HepG2 (cell line): ENCODE measurements at regions not wholly inside any gene's neighbourhood (a gene's known extent, or its start where the extent isn't known, plus 50 kb on each side); places are given as distances from the start of the nearest gene placed in this dataset.

Experiments used
- ATAC-seq: fragments of 200-7000 bp; cut with Tn5 transposase; 3 replicates; pipeline ENCODE4 v1.9.1; 2020; ENCODE audit warnings: mild to moderate bottlenecking, moderate library complexity
- BruUV-seq: library from RNA; stranded (reverse); fragments of 400-500 nt; replicated peaks from 2 replicates; lab custom pipeline; 2021; lab: Mats Ljungman, UMichigan
- CTCF ChIA-PET: fragments of 300-600 bp; formaldehyde crosslinking; extraction: SDS; loops from one replicate; lab custom pipeline; 2021; ENCODE audit warnings: low total read pairs, inconsistent platforms, low intra/inter-chr PET ratio; lab: Yijun Ruan, JAX
- POLR2A ChIA-PET: fragments of 350-600 bp; sonication (Branson Sonifier 250); formaldehyde crosslinking; loops from one replicate; lab custom pipeline; 2020; ENCODE audit warnings: antibody characterized with exemption, inconsistent platforms; lab: Yijun Ruan, JAX
- DNase-seq: peaks from one replicate; pipeline ENCODE4 v3.0.0-alpha.2; 2015; ENCODE audit warnings: low spot score
- FAIRE-seq: peaks from 3 replicates; lab custom pipeline; 2011; peaks lifted over from hg19 to GRCh38; lab: Jason Lieb, UNC
- H2AFZ ChIP-seq: one replicate; pipeline ENCODE4 v1.6.1; 2011; ENCODE audit warnings: low read length, inconsistent platforms
- H3K27ac ChIP-seq: fragments of 300-600 bp; 3 replicates; pipeline ENCODE4 v1.8.0; 2011; ENCODE audit warnings: mixed run types, mild to moderate bottlenecking, mixed read lengths, low read length, inconsistent platforms; ENCODE audit not compliant: insufficient read depth; ENCODE audit errors: extremely low read length
- H3K27me3 ChIP-seq, 2 experiments: fragments of 200-600 bp in 1 of 2; 2 replicates in 1 of 2; 3 replicates in 1 of 2; pipeline versions ENCODE4 v1.6.0 to v1.8.0; 2011; ENCODE audit warnings: low read length in 2 of 2, mild to moderate bottlenecking in 2 of 2, moderate library complexity in 2 of 2, inconsistent platforms in 1 of 2; ENCODE audit not compliant: insufficient read depth in 2 of 2, control insufficient read depth in 1 of 2
- H3K36me3 ChIP-seq, 2 experiments: fragments of 200-600 bp in 1 of 2; replicated peaks in 1 of 2; 2 replicates in 1 of 2; 3 replicates in 1 of 2; pipeline versions ENCODE4 v1.5.1 to v1.8.0; 2011; ENCODE audit warnings: low read length in 2 of 2, inconsistent platforms in 1 of 2; ENCODE audit not compliant: insufficient read depth in 2 of 2, control insufficient read depth in 1 of 2
- H3K4me1 ChIP-seq: 2 replicates; pipeline ENCODE4 v1.5.1; 2012; ENCODE audit warnings: low read length, inconsistent platforms; ENCODE audit not compliant: insufficient read depth
- H3K4me2 ChIP-seq: 2 replicates; pipeline ENCODE4 v1.6.0; 2011; ENCODE audit warnings: low read depth, low read length, inconsistent platforms
- H3K4me3 ChIP-seq, 3 experiments: fragments of 200-600 bp in 1 of 3; sonication (generic), shearing (Covaris generic) in 1 of 3; replicated peaks in 1 of 3; 2 replicates each; pipeline ENCODE4 v1.5.1; 2011 to 2016; ENCODE audit warnings: low read length in 3 of 3, inconsistent platforms in 2 of 3, low read depth in 2 of 3, mild to moderate bottlenecking in 2 of 3, control low read depth in 1 of 3, mixed read lengths in 1 of 3; ENCODE audit not compliant: insufficient read depth in 1 of 3
- H3K79me2 ChIP-seq: one replicate; pipeline ENCODE4 v1.6.1; 2011; ENCODE audit warnings: low read length, inconsistent platforms; ENCODE audit not compliant: insufficient read depth
- H3K9ac ChIP-seq: 2 replicates; pipeline ENCODE4 v1.6.0; 2011; ENCODE audit warnings: mild to moderate bottlenecking, low read depth, low read length, inconsistent platforms; ENCODE audit not compliant: insufficient read depth
- H3K9me3 ChIP-seq: 2 replicates; pipeline ENCODE4 v1.5.1; 2012; ENCODE audit warnings: mild to moderate bottlenecking, low read length
- H4K20me1 ChIP-seq: 2 replicates; pipeline ENCODE4 v1.6.0; 2011; ENCODE audit warnings: inconsistent platforms, mild to moderate bottlenecking, low read length, moderate library complexity; ENCODE audit not compliant: insufficient read depth
- BRD4 ChIP-seq: sonication (generic); formaldehyde crosslinking; IDR thresholded peaks from 2 replicates; pipeline ENCODE4 v1.4.0; 2020; ENCODE audit warnings: missing genetic modification reagents
- BRF2 ChIP-seq: sonication (generic); formaldehyde crosslinking; IDR thresholded peaks from 2 replicates; pipeline ENCODE4 v1.8.1; 2022; ENCODE audit warnings: mild to moderate bottlenecking, missing genetic modification reagents
- ETS1 ChIP-seq: sonication (generic); formaldehyde crosslinking; IDR thresholded peaks from 2 replicates; pipeline ENCODE4 v1.4.0; 2020; ENCODE audit warnings: missing genetic modification reagents
- FOXO4 ChIP-seq: sonication (generic); formaldehyde crosslinking; conservative IDR thresholded peaks from 2 replicates; pipeline ENCODE4 v1.8.1; 2023; ENCODE audit warnings: missing genetic modification reagents
- HMG20A ChIP-seq: IDR thresholded peaks from 2 replicates; pipeline ENCODE4 v1.6.1; 2016; ENCODE audit warnings: borderline replicate concordance
- MZF1 ChIP-seq: sonication (generic); formaldehyde crosslinking; IDR thresholded peaks from 2 replicates; pipeline ENCODE4 v1.8.1; 2023; ENCODE audit warnings: mild to moderate bottlenecking, missing genetic modification reagents, borderline replicate concordance
- PBX3 ChIP-seq: sonication (generic); formaldehyde crosslinking; IDR thresholded peaks from 2 replicates; pipeline ENCODE4 v1.8.1; 2023; ENCODE audit warnings: missing genetic modification reagents, inconsistent platforms, borderline replicate concordance
- SNAPC5 ChIP-seq: sonication (generic); formaldehyde crosslinking; IDR thresholded peaks from 2 replicates; pipeline ENCODE4 v1.8.1; 2023; ENCODE audit warnings: mild to moderate bottlenecking, missing genetic modification reagents, borderline replicate concordance
- ZNF234 ChIP-seq: sonication (generic); formaldehyde crosslinking; conservative IDR thresholded peaks from 2 replicates; pipeline ENCODE4 v1.5.1; 2020; ENCODE audit warnings: mild to moderate bottlenecking, missing genetic modification reagents
- ZNF616 ChIP-seq: sonication (generic); formaldehyde crosslinking; IDR thresholded peaks from 2 replicates; pipeline ENCODE4 v1.5.0; 2020; ENCODE audit warnings: low read depth, mild to moderate bottlenecking, missing genetic modification reagents
- ZSCAN22 ChIP-seq: sonication (generic); formaldehyde crosslinking; IDR thresholded peaks from 2 replicates; pipeline ENCODE4 v1.4.0; 2020; ENCODE audit warnings: mild to moderate bottlenecking, missing genetic modification reagents
- WGBS: methylation state at CpG from one replicate; pipeline ENCODE4 v1.1.6; 2017; ENCODE audit warnings: low lambda C conversion rate; 5-methylcytosine and 5-hydroxymethylcytosine counted together
- in situ Hi-C: cut with HindIII; loops from 2 replicates; pipeline ENCODE4 v1.10.0; 2017; ENCODE audit warnings: low pct_unique_long_range_greater_than_20kb; ENCODE audit not compliant: extremely low pct_ligation_motif_present
- intact Hi-C: fragments of 100-400 bp; cut with micrococcal nuclease; formaldehyde crosslinking; loops from one replicate; pipeline ENCODE4 v1.10.0; 2022; ENCODE audit not compliant: unreplicated experiment

GRCh38 chr19:34084396-34085145 lies 87.7 kb upstream of the LSM14A start (continued):
- no peak for TF ChIP-seq BRF2

- 5% methylated on average over 2 of the region's 3 CpGs for WGBS
- no peak for FAIRE-seq
- no peak for DNase-seq
- no peak overlapping the region for H3K4me2 ChIP-seq
- ATAC-seq = no peak
- H3K27me3 ChIP-seq = peaks cover 0 to 22% of the 10 kb centered on the region in 2 experiments; a peak in 2 of 5 replicates
- intact Hi-C loops (no loop called here), in situ Hi-C loops (no loop called here)
- H3K9ac ChIP-seq = no peak overlapping the region
- no TSS peak for BruUV-seq
- H4K20me1 ChIP-seq = no peaks in the 10 kb centered on the region
- peaks cover 7% of the 10 kb centered on the region for H3K4me1 ChIP-seq
- ChIA-PET POLR2A (no interaction called here), CTCF (no interaction called here)
- no peaks in the 10 kb centered on the region for H3K36me3 ChIP-seq
- H3K4me3 ChIP-seq = no peak overlapping the region
- no peak overlapping the region for H2AFZ ChIP-seq
- no peaks in the 10 kb centered on the region for H3K9me3 ChIP-seq
- H3K79me2 ChIP-seq = no peaks in the 10 kb centered on the region
- H3K27ac ChIP-seq = no peak overlapping the region
- TF ChIP-seq MZF1 (CRISPR knock-in tag) (no peak), BRD4 (CRISPR knock-in tag) (no peak), ETS1 (CRISPR knock-in tag) (no peak), ZSCAN22 (CRISPR knock-in tag) (no peak), HMG20A (CRISPR knock-in tag) (no peak), PBX3 (no peak), FOXO4 (CRISPR knock-in tag) (no peak), ZNF616 (CRISPR knock-in tag) (no peak), SNAPC5 (no peak), ZNF234 (CRISPR knock-in tag) (no peak)
These were observed 87.0 kb upstream of the LSM14A start for GRCh38 chr19:34085336-34085735.
